K562 (cell line): ENCODE measurements at regions not wholly inside any gene's neighbourhood (a gene's known extent, or its start where the extent isn't known, plus 50 kb on each side); places are given as distances from the start of the nearest gene placed in this dataset.

Source experiments
- ARHGAP35 ChIP-seq: fragments of 450-650 bp; IDR thresholded peaks from 2 replicates; pipeline ENCODE4 v1.6.1; 2018; ENCODE audit not compliant: partially characterized antibody
- ETV1 ChIP-seq: fragments of 450-650 bp; conservative IDR thresholded peaks from 2 replicates; pipeline ENCODE4 v1.6.1; 2016; ENCODE audit warnings: missing genetic modification characterization, control low read depth, low read depth, missing compliant biosample characterization
- GABPB1 ChIP-seq: sonication (generic); formaldehyde crosslinking; IDR thresholded peaks from 2 replicates; pipeline ENCODE4 v1.8.0; 2022; ENCODE audit warnings: mild to moderate bottlenecking, missing genetic modification reagents
- GTF2E2 ChIP-seq: fragments of 200-800 bp; sonication (Bioruptor generic); IDR thresholded peaks from 2 replicates; pipeline ENCODE4 v1.6.1; 2016; ENCODE audit warnings: missing genetic modification characterization, missing compliant biosample characterization
- GTF2F1 ChIP-seq: IDR thresholded peaks from 2 replicates; pipeline ENCODE4 v1.6.1; 2011; ENCODE audit warnings: low read depth, low read length, improper control_type of control experiment
- LEF1 ChIP-seq: fragments of 450-650 bp; IDR thresholded peaks from 2 replicates; pipeline ENCODE4 v1.6.1; 2016; ENCODE audit warnings: mild to moderate bottlenecking
- NR3C1 ChIP-seq: sonication (generic); formaldehyde crosslinking; IDR thresholded peaks from 2 replicates; pipeline ENCODE4 v1.8.1; 2022; ENCODE audit warnings: missing genetic modification reagents
- SIX5 ChIP-seq, 2 experiments: IDR thresholded peaks; 2 replicates each; pipeline ENCODE4 v1.6.1; 2011; ENCODE audit warnings: low read length in 2 of 2, borderline replicate concordance in 1 of 2, low read depth in 1 of 2, mild to moderate bottlenecking in 1 of 2, moderate library complexity in 1 of 2; ENCODE audit not compliant: insufficient read depth in 1 of 2
- TEAD4 ChIP-seq, 2 experiments: sonication (generic) in 1 of 2; formaldehyde crosslinking in 1 of 2; IDR thresholded peaks; 2 replicates each; pipeline versions ENCODE4 v1.6.1 to v1.8.0; 2012 to 2022; ENCODE audit warnings: borderline replicate concordance in 1 of 2, inconsistent platforms in 1 of 2, low read length in 1 of 2, mild to moderate bottlenecking in 1 of 2, missing genetic modification reagents in 1 of 2
- ZKSCAN3 ChIP-seq: fragments of 250-450 bp; sonication (Bioruptor Pico); IDR thresholded peaks from 2 replicates; pipeline ENCODE4 v1.4.0; 2020
- TF ChIP-seq, protein P1 (sequence below), 3 experiments: IDR thresholded peaks in 2 of 3; conservative IDR thresholded peaks in 1 of 3; 2 replicates each; pipeline ENCODE4 v1.5.1; 2011 to 2012; ENCODE audit warnings: low read length in 3 of 3, mild to moderate bottlenecking in 3 of 3, control low read depth in 2 of 3, improper control_type of control experiment in 1 of 3, inconsistent platforms in 1 of 3, low read depth in 1 of 3, mixed read lengths in 1 of 3, moderate library complexity in 1 of 3; ENCODE audit not compliant: insufficient read depth in 2 of 3

- TF ChIP-seq TEAD4 (IDR thresholded peaks at IDR 0.05; ENCODE audit: low read length) (peak; percentile 32; the same call in 1 of the 2 replicates), TEAD4 (CRISPR knock-in tag; IDR thresholded peaks at IDR 0.05; ENCODE audit: borderline replicate concordance) (no peak), GTF2F1 (no peak), NR3C1 (CRISPR knock-in tag) (no peak), ARHGAP35 (no peak), SIX5 (IDR thresholded peaks at IDR 0.05; ENCODE audit: borderline replicate concordance in 1 of 2, insufficient read depth in 1 of 2, low read depth in 1 of 2, low read length in 2 of 2) (no peak), ETV1 (tag) (no peak), LEF1 (no peak), GABPB1 (no peak), ZKSCAN3 (no peak), GTF2E2 (no peak)
- TF ChIP-seq, protein P1, sequence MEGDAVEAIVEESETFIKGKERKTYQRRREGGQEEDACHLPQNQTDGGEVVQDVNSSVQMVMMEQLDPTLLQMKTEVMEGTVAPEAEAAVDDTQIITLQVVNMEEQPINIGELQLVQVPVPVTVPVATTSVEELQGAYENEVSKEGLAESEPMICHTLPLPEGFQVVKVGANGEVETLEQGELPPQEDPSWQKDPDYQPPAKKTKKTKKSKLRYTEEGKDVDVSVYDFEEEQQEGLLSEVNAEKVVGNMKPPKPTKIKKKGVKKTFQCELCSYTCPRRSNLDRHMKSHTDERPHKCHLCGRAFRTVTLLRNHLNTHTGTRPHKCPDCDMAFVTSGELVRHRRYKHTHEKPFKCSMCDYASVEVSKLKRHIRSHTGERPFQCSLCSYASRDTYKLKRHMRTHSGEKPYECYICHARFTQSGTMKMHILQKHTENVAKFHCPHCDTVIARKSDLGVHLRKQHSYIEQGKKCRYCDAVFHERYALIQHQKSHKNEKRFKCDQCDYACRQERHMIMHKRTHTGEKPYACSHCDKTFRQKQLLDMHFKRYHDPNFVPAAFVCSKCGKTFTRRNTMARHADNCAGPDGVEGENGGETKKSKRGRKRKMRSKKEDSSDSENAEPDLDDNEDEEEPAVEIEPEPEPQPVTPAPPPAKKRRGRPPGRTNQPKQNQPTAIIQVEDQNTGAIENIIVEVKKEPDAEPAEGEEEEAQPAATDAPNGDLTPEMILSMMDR (IDR thresholded peaks at IDR 0.05 in 2 of 3, conservative IDR thresholded peaks at IDR 0.05 in 1 of 3; ENCODE audit: insufficient read depth in 2 of 3, low read depth in 1 of 3, low read length in 3 of 3) = no peak
These were observed 55.1 kb upstream of the MAP4K3 start (continued) for GRCh38 chr2:39492095-39492590.
